Progenitor cell of endocrine pancreas (in vitro differentiated cells): ENCODE measurements at regions not wholly inside any gene's neighbourhood (a gene's known extent, or its start where the extent isn't known, plus 50 kb on each side); places are given as distances from the start of the nearest gene placed in this dataset.

ENCODE experiments used
- DNase-seq: peaks from one replicate; pipeline ENCODE4 v3.0.0; 2021; ENCODE audit warnings: low spot score; ENCODE audit not compliant: unreplicated experiment
- H3K27ac Mint-ChIP-seq: 2 replicates; pipeline ENCODE4 v1.8.0; 2021; ENCODE audit warnings: mild to moderate bottlenecking, moderate library complexity, mixed read lengths
- H3K27me3 Mint-ChIP-seq: 2 replicates; pipeline ENCODE4 v1.8.0; 2021; ENCODE audit warnings: mixed read lengths
- H3K36me3 Mint-ChIP-seq: 2 replicates; pipeline ENCODE4 v1.8.0; 2022; ENCODE audit warnings: mixed read lengths; ENCODE audit not compliant: insufficient read depth
- H3K4me1 Mint-ChIP-seq: 2 replicates; pipeline ENCODE4 v1.8.0; 2021; ENCODE audit warnings: low read depth, mixed read lengths
- H3K4me3 Mint-ChIP-seq: 2 replicates; pipeline ENCODE4 v1.8.0; 2021; ENCODE audit warnings: low read depth, mild to moderate bottlenecking, moderate library complexity, mixed read lengths
- H3K9me3 Mint-ChIP-seq: 2 replicates; pipeline ENCODE4 v1.8.0; 2021; ENCODE audit warnings: low read depth, mixed read lengths
- TF ChIP-seq, protein P1 (sequence below): fragments of 200-600 bp; sonication (generic); IDR thresholded peaks from one replicate; pipeline ENCODE4 v1.5.0; 2021; ENCODE audit warnings: antibody characterized with exemption, mild to moderate bottlenecking; ENCODE audit not compliant: unreplicated experiment

DNA sequence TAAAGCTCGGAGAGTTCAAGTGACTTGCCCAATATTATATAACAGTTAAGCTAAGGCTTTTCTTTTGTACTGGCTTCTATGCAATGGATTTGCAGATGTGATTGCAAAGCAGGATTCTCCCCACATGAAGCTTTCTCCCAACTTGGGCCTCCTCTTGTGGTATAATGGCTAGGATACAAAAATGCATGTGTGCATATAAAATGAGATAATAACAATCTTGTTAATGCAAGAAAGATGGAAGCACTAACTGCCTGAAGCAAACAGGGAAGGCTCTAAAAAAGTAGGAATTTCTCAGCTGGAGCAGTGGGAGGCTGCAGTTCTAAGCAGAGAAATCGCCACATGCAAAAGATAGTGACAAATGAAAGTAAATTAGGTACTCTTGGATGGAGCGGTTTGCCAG, 444.2 kb upstream of the RIOK2 start:
- Mint-ChIP-seq H3K4me3 (no peak overlapping the region), H3K9me3 (no peaks in the 10 kb centered on the region), H3K27ac (no peak overlapping the region), H3K4me1 (no peaks in the 10 kb centered on the region), H3K36me3 (no peaks in the 10 kb centered on the region), H3K27me3 (no peaks in the 10 kb centered on the region)
- no peak for DNase-seq
- TF ChIP-seq, protein P1, sequence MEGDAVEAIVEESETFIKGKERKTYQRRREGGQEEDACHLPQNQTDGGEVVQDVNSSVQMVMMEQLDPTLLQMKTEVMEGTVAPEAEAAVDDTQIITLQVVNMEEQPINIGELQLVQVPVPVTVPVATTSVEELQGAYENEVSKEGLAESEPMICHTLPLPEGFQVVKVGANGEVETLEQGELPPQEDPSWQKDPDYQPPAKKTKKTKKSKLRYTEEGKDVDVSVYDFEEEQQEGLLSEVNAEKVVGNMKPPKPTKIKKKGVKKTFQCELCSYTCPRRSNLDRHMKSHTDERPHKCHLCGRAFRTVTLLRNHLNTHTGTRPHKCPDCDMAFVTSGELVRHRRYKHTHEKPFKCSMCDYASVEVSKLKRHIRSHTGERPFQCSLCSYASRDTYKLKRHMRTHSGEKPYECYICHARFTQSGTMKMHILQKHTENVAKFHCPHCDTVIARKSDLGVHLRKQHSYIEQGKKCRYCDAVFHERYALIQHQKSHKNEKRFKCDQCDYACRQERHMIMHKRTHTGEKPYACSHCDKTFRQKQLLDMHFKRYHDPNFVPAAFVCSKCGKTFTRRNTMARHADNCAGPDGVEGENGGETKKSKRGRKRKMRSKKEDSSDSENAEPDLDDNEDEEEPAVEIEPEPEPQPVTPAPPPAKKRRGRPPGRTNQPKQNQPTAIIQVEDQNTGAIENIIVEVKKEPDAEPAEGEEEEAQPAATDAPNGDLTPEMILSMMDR = no peak

DNA sequence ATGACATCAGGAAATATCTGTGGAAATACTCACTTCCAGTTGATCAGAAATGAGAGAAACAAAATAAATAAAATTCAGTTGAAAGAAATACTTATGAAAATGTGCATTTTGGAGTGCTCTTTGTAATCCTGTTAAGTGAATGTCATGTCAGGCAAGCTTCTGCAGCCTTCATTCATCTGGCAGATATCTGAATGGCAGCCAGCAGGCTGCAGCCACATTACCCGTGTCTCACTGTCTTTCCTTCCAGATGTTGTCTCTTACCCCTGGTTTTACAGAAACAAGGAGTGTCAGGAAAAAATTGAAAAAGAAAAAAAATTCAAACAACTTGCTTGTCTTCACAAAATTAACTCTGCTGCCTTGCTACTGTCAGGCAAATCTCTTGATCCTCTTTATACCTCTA, 445.0 kb upstream of the RIOK2 start:
- TF ChIP-seq, protein P1 = no peak
- no peaks in the 10 kb centered on the region for H3K36me3 Mint-ChIP-seq
- no peak overlapping the region for H3K27ac Mint-ChIP-seq
- H3K27me3 Mint-ChIP-seq = no peaks in the 10 kb centered on the region
- no peaks in the 10 kb centered on the region for H3K4me1 Mint-ChIP-seq
- H3K4me3 Mint-ChIP-seq = no peak overlapping the region
- no peak for DNase-seq
- H3K9me3 Mint-ChIP-seq = no peaks in the 10 kb centered on the region

DNA sequence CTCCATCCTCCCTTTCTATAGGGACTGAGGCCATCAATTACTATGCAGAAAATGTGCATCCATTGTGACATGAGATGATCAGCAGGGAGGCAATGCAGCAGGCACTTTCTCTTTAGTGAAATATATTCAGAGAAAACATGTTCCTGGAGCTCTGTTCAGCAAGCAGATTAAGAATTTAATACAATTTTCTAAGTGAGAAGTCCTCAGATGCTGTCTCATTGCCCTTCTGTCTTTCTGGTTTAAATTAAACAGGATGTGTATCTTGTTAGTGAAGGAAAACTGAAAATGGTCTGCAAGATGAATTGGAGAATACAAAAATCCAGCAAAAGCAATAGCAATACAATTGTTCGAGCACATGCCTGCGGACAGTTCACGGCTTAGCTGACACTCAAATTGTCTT, 445.8 kb upstream of the RIOK2 start:
- H3K36me3 Mint-ChIP-seq = no peaks in the 10 kb centered on the region
- no peaks in the 10 kb centered on the region for H3K4me1 Mint-ChIP-seq
- no peaks in the 10 kb centered on the region for H3K27me3 Mint-ChIP-seq
- no peaks in the 10 kb centered on the region for H3K9me3 Mint-ChIP-seq
- H3K27ac Mint-ChIP-seq = no peak overlapping the region
- TF ChIP-seq, protein P1 = no peak
- DNase-seq = no peak
- no peak overlapping the region for H3K4me3 Mint-ChIP-seq

DNA sequence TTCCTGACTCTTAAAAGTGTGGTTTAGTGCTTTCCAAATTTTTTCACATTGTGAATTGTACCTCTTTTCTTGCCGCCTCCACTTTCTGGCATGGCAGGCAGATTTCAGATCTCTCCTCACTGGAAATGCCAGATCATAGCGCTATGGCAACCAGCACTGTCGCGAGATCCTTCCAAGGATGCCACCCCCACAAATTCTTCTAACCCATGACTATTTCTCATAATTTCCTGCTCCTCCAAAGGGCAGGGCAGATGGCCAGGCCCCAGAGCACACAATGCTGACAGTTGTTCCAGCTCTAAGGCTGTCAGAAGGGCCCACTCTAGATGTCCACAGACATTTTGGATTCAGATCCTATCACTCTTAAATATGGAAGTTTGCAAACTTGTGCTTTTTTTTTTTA, 446.2 kb upstream of the RIOK2 start:
- Mint-ChIP-seq H3K4me1 (no peaks in the 10 kb centered on the region), H3K9me3 (no peaks in the 10 kb centered on the region), H3K36me3 (no peaks in the 10 kb centered on the region), H3K27ac (no peak overlapping the region), H3K27me3 (no peaks in the 10 kb centered on the region), H3K4me3 (no peak overlapping the region)
- DNase-seq = no peak
- TF ChIP-seq, protein P1 = no peak

DNA sequence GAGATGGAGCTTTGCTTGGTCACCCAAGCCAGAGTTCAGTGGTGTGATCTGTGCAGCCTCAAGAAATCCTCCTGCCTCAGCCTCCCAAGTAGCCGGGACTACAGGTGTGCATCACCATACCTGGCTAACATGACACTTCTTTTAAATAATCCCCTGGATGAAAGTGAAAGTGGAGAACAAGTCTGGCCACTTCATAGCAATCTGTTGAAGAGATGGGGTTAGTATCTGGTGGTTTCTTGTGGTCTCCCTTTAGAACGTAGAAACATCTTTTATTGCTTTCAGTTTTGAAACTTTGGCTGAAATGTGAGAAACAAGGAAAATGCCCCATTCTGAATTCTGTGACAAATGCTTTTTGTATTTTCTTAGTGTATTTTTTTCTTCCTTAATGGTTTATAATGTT, 452.5 kb upstream of the RIOK2 start:
- H3K27me3 Mint-ChIP-seq = no peaks in the 10 kb centered on the region
- no peak for DNase-seq
- H3K9me3 Mint-ChIP-seq = no peaks in the 10 kb centered on the region
- H3K27ac Mint-ChIP-seq = no peak overlapping the region
- TF ChIP-seq, protein P1 = no peak
- H3K4me3 Mint-ChIP-seq = no peak overlapping the region
- H3K36me3 Mint-ChIP-seq = no peaks in the 10 kb centered on the region
- no peaks in the 10 kb centered on the region for H3K4me1 Mint-ChIP-seq
